HG03108 (cell line): ENCODE measurements at regions not wholly inside any gene's neighbourhood (a gene's known extent, or its start where the extent isn't known, plus 50 kb on each side); places are given as distances from the start of the nearest gene placed in this dataset.
"Not testable (repeated sequence)": the region's sequence is repeated elsewhere in the genome, so short reads cannot be mapped to it uniquely, and the experiment has no call there.

ENCODE experiments used
- ATAC-seq: cut with Tn5 transposase; IDR thresholded peaks from one replicate; pipeline ENCODE4 v1.9.1; 2021; ENCODE audit warnings: moderate library complexity; ENCODE audit not compliant: unreplicated experiment

- no peak for ATAC-seq
Observed at GRCh38 chr16:86245895-86246294, 264.4 kb upstream of the FOXF1 start.

DNA sequence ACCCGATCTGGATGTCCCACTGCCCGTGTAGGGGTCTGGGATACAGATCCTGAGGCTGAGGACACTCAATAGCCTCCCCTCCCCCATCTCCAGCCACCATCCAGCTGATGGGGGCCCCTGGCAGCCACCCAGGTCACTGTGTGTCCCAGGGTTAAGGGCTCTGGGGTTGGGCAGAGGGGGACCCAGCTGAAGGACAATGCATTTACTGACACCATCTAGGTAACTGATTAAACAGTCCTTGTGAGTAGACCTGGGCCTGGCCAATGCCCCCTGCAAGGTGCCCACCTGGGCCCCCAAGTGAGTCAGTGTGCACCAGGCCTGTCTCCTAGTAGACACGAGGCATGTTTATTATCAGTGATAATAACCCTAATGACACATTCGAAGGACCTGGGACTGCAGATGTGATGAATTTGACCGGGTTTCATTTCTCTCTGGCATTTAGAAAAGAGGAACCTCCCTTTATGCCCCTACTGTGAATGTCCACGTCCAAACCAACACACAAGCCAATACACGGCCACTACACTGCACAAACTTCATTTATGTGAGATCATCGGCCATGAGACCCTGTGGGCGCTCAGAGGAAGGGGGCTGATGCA, 261.9 kb upstream of the FOXF1 start:
- ATAC-seq: no peak

DNA sequence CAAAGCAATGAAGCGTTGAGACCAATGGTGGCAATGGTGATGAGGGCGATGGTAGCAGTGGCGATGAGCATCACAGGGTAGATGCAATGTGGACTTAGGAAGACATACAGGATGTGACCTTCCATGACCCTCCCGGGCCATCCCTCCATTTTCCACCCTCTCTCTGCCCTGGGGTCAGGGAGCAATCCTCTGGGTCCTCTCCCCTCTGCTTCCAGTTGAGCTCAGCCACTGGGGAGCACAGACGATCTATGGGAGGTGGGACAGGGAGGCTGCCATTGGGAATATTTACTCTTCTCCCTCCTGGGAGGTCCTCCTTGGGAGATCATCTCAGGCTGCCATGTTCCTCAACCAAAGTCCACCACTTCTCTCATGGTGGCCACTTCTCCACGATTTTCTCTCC, 260.7 kb upstream of the FOXF1 start:
- no peak for ATAC-seq

- ATAC-seq: no peak
Observed at GRCh38 chr16:86251682-86252081, 258.6 kb upstream of the FOXF1 start.

GRCh38 chr16:86252596-86252995, 257.7 kb upstream of the FOXF1 start:
- ATAC-seq: no peak

DNA sequence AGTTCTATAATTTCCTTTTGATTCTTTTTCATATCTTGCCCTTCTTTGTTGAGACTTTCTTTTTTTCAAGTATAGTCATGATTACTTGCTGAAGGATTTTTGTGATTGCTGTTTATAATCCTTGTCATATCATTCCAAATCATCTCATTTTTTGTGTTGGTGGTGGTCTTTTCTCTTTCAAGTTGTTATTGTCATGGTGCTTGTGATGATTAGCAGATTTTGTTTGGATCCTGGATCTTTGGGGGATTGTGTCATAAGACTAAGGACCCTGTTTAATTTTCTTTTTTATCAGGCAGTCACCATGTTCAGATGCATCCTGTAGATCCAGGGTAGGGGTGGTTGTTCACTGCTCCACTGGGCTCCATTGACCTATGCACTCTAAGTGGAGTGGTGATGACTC, 254.4 kb upstream of the FOXF1 start:
- no peak for ATAC-seq

GRCh38 chr16:86256995-86257394, 253.3 kb upstream of the FOXF1 start:
- no peak for ATAC-seq

DNA sequence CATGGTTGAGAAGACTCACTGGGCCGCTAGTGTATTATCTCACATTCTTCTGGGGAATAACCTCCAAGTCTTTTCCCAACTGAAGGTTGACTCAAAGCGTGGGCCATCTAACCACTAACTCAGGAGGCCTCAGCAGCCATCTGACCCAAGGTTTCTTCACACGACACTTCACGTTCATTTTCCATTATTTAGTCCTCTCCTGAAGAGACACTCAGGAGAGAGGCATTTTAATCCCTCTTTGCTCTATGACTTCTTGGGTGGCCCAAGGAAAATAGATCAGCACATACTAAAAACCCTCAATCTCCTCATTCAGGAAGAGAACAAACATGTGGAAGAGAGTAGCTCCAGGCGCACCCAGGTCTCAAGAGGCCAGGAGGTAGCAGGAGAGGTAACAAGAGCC, 252.8 kb upstream of the FOXF1 start:
- ATAC-seq: no peak

DNA sequence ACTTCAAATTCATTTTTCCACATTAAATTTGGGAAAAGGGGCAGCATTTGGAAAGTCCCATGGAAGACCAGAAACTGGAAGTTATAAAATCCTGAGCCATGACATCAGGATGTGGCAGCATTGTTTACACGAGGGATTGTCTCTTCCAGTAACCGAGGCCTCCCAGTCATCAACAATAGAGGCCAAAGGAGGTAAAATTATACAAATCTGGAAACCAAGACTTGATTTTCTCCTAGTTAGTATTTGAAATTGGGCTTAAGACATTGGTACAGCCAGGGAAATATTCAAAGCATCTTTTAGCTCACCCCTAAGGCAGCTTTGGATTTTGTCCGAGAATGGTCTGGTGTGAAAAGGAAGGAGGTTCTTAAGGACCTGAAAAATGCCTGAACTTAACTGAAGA, 251.6 kb upstream of the FOXF1 start:
- ATAC-seq: no peak

DNA sequence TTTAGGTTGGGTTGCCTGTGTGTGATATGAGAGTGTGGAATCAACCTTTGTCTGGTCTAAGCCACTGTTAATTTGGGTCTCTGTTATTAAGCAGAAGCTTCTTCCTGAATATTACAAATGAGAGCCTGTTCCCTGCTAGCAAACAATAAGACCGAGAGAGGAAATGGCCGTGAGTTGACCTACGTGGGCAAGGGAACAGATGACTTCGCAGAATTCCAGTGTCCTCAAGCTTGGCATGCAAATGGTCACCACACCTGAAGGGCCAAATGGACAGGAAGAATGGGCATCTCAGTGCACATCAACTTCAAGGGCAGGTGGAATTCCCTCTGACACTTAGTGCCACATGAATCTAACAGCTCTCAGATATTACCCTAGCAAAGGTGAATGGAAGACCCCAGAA, 250.8 kb upstream of the FOXF1 start:
- no peak for ATAC-seq

GRCh38 chr16:86261379-86261778, 248.9 kb upstream of the FOXF1 start:
- ATAC-seq: no peak

GRCh38 chr16:86267657-86268056, 242.7 kb upstream of the FOXF1 start:
- ATAC-seq: not testable (repeated sequence)

DNA sequence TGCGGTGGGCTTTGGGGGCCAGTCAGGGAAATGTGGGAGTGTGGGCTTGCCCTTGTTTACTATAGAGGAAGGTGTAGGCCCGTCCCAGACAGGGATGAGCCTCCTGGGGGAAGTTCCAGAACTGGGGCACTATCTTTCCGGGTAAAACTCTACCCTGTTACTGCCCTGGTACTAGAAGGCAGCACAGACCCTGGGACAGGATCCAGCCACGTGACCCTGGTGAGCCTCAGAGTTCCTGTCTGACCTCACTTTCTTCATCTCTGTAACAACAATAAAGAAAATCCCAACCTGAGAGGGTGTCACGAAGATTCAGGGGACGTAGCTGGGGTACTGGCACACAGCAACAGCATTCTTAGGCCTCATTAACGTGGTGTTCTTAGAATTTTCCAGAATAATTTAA, 239.6 kb upstream of the FOXF1 start:
- ATAC-seq: no peak

DNA sequence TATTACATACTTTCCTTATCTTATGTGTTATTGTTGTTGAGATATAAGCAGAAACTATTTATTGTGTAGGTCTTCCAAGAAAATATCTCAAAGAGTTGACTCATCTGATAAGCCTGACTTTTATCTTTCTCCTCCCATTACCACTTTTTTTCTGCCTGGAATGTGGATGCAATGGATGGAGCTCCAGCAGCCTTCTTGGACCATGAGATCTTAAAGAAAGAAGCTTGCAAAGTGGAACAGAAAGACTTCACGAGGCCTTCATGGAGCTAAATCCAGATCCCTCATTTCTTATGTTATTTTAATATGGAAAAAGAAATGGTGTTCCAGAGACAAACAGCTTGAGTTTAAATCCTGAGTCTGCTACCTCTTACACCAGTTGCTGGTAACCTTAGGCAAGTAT, 237.6 kb upstream of the FOXF1 start:
- no peak for ATAC-seq

- ATAC-seq: no peak
Observed at GRCh38 chr16:86277221-86277620, 233.1 kb upstream of the FOXF1 start.

DNA sequence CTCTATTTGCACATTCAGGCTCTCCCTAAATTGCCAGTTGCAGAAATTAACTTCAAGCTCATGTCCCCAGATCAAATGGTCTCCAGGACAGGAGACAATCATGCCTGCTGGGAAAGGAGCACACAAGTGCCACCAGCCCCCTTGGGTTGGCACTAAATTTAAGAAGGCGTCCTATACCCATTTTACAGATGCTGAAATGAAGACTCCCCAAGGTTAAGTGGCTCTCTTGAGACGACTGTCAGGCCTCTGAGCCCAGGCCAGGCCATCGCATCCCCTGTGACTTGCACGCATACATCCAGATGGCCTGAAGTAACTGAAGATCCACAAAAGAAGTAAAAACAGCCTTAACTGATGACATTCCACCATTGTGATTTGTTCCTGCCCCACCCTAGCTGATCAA, 232.5 kb upstream of the FOXF1 start:
- ATAC-seq: not testable (repeated sequence)

DNA sequence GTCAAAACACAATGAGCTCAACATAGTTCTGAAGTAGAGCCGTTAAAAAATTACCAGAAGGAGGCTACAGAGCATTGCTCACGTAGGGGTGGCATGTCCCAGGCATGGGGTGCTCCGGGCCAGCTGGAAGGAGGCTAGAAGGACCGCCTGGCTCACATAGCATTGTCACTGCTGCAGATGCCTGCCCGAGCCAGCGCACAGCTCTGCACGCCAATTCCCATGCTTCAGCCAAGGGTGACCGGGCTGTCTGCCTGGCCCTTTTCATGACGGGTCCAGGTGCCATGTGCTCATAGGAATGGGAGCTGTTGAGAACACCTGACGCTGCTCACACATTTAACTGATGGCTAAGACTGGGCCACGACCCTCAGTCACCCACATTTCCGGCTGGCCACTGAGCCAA, 228.9 kb upstream of the FOXF1 start:
- no peak for ATAC-seq

- ATAC-seq: no peak
Observed at GRCh38 chr16:86283944-86284343, 226.4 kb upstream of the FOXF1 start.

- ATAC-seq: no peak
Observed at GRCh38 chr16:86285421-86285820, 224.9 kb upstream of the FOXF1 start.

DNA sequence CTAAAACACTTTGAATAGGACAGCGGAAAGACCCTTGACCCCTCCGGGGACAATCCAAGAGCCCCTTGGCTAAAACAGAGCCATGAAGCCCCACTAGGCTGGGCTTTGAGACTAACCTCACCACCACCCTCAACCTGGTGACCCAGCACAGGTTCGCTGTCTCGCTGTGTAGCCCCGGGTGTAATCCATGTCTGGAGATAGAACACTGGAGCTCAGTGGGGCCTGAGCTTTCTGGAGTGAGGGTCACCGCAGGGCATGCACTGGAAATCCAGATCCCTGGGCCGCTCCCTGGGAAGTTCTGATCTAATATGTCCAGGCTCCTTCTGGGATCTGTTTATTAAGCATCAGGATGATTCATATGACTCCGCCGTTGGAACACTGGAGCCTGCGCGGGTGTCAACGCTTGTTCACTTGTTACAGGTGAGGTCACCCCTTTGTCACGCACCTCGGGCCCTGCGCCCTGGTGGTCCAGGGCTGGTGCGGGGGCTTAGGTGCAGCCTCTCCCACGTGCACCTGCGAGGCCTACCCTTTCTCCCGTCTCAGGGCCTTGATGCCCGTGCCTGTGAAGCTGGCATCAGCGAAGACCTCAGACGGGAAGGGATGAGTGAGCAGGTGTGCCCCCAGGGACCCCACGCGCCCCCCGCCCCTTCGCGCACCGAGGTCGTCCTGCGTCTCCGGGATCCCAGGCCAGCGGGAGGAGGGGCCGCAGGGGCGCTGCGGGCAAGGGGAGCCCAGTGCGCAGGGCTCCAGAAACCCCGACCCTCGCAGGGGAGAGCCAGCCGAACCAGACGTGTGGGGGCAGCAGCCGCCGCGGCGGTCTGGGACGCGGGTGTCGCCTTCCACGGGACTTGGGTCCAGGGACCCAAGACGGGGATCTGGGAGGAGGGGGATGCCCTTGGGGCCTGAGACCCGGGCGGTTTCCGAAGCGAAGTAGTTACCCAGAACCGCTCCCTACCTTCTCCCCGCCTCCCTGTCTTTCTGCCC, 224.1 kb upstream of the FOXF1 start:
- ATAC-seq: no peak

DNA sequence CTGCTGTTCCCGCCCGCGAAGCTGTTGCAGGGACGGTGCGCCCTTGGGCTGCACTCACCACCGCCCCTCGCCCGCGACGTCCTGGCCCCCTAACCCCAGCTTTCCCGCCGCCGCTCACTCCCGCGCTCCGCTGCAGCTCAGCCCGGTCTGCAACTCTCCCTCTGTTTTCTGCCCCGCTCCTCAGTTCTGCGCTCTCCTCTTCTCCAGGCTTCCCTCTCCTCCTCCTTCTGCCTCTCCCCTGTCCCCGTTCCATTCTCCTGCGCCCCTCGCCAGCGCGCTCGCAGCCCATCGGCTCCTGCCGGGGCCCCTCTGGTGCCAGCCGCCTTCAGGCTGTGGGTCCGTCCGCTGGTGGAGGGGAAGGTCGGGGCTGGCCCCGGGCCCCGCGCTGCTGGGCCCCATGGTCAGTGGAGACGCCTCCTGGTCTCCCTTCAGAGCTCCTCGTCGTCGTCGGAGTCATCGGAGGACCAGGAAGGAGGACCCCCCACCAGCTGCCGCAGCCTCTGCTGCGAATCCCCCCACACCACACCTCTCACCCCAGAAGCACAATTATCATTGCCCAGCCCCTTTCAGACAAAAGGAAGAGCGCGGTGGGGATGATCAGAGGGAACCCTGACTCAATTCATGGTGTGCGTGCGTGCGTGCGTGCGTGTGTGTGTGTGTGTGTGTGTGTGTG, 223.2 kb upstream of the FOXF1 start:
- no peak for ATAC-seq

DNA sequence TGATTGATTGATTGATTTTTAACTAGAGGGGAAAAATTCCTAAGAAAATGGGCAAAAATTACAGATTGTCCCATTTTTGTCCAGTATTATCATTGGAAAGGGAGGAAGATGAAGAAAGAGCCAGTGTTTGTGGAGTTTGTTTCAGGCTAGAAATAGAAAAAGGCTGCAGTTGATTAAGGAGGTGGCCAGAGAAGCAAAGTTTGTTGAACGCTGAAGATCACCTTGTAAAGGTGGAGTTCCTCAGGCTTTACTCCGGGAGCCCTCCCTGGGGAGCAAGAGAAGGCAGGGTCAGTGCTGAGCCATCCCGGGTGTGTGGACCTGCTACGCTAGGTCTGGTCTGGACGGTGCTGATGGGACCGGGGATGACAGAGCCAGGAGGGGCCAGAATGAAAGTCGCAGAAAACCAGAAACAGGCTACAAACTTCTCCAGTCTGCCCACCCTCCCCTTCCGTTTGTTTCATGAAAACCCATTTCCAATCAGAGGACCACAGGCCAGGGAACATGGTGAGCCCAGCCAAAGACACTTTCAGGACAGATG, 222.6 kb upstream of the FOXF1 start:
- no peak for ATAC-seq
